ENCODE measurements at regions not wholly inside any gene's neighbourhood (a gene's known extent, or its start where the extent isn't known, plus 50 kb on each side); places are given as distances from the start of the nearest gene placed in this dataset.
A peak's percentile ranks its signal among the peaks of the same experiment; 100 is the strongest.

- no peak for DNase-seq
Observed at GRCh38 chr1:184141361-184141880, 89.9 kb downstream of the TSEN15 start.

- DNase-seq, result peak; percentile 77
Observed at GRCh38 chr1:184143449-184143848, 91.9 kb downstream of the TSEN15 start.

- DNase-seq, result peak; percentile 10
Observed at GRCh38 chr1:184145083-184145482, 93.6 kb downstream of the TSEN15 start.

- no peak for DNase-seq
Observed at GRCh38 chr1:184146202-184146601, 94.7 kb downstream of the TSEN15 start.

- no peak for DNase-seq
Observed at GRCh38 chr1:184150776-184151531, 99.4 kb downstream of the TSEN15 start.

GRCh38 chr1:184152434-184152898, 100.9 kb downstream of the TSEN15 start:
- no peak for DNase-seq

- peak; percentile 44 for DNase-seq
Observed at GRCh38 chr1:184152974-184153373, 101.4 kb downstream of the TSEN15 start.

- no peak for DNase-seq
Observed at GRCh38 chr1:184153731-184154130, 102.2 kb downstream of the TSEN15 start.

- DNase-seq, result no peak
Observed at GRCh38 chr1:184156521-184157393, 105.2 kb downstream of the TSEN15 start.

- DNase-seq, result no peak
Observed at GRCh38 chr1:184157394-184157742, 105.8 kb downstream of the TSEN15 start.

- DNase-seq, result no peak
Observed at GRCh38 chr1:184158896-184159681, 107.6 kb downstream of the TSEN15 start.

- no peak for DNase-seq
Observed at GRCh38 chr1:184160236-184160635, 108.7 kb downstream of the TSEN15 start.

GRCh38 chr1:184161071-184161698, 109.7 kb downstream of the TSEN15 start:
- no peak for DNase-seq

GRCh38 chr1:184162281-184162680, 110.8 kb downstream of the TSEN15 start:
- DNase-seq, result no peak

GRCh38 chr1:184163674-184164465, 112.3 kb downstream of the TSEN15 start:
- no peak for DNase-seq

- DNase-seq, result no peak
Observed at GRCh38 chr1:184164536-184164935, 113.0 kb downstream of the TSEN15 start.

GRCh38 chr1:184166485-184166884, 115.0 kb downstream of the TSEN15 start:
- DNase-seq, result no peak

- no peak for DNase-seq
Observed at GRCh38 chr1:184167352-184167751, 115.8 kb downstream of the TSEN15 start.

- DNase-seq, result no peak
Observed at GRCh38 chr1:184170719-184171118, 119.2 kb downstream of the TSEN15 start.

GRCh38 chr1:184176058-184176457, 124.5 kb downstream of the TSEN15 start:
- DNase-seq, result no peak

GRCh38 chr1:184181044-184181443, 129.5 kb downstream of the TSEN15 start:
- peak; percentile 63 for DNase-seq

- DNase-seq, result no peak
Observed at GRCh38 chr1:184183919-184184318, 132.4 kb downstream of the TSEN15 start.
